ENCODE measurements at regions not wholly inside any gene's neighbourhood (a gene's known extent, or its start where the extent isn't known, plus 50 kb on each side); places are given as distances from the start of the nearest gene placed in this dataset.

DNA sequence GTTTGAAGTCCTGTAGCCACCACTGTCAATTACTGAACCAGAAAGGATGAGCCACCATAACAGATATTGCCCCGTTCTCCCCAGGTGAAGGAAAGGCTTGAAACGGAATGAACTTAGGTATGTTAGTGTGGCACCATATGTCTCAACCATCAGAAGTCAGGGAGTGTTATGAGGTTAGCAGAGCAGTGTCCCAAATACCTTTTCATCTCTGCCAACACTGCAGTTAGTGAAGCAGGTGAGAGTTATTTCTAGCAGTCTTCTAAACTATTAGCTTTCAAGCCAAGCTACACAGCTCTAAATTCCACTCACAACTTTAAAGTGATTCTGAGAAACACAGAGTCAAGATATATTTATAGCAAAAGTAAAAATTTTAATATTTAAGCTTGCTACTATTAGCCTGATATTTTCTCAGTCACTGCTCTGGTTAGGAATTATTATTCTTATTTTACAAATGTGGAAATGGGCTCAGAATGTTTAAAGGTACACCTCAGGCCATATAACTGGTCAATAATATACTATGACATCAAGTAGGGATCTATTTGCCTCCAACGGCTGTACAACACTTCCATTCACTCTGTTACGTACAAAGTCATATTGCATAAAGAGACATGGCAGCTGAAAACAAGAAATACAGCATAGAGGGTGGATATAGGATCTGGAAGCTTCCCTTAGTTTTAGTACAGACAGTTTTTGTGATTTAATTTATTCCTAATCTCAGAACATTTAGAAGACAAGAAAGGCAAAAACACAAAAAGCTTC, 1527.1 kb upstream of the PRR20A start:
- Histone ChIP-seq H3K79me2 (replicated peaks; ENCODE audit: insufficient read depth, low read length) (no peaks in the 10 kb centered on the region), H3K9ac (ENCODE audit: low read length) (no peak overlapping the region), H3K36me3 (ENCODE audit: insufficient read depth, low read length) (no peaks in the 10 kb centered on the region), H3K9me3 (ENCODE audit: low read length) (no peaks in the 10 kb centered on the region), H3K27ac (ENCODE audit: low read length) (no peak overlapping the region), H2AFZ (ENCODE audit: low read depth, low read length) (no peak overlapping the region), H3K4me2 (ENCODE audit: low read length) (no peak overlapping the region), H4K20me1 (ENCODE audit: insufficient read depth) (no peaks in the 10 kb centered on the region), H3K4me3 (ENCODE audit: low read length) (no peak overlapping the region), H3F3A (ENCODE audit: insufficient read depth, low read length, poor library complexity, severe bottlenecking) (no peaks in the 10 kb centered on the region), H3K27me3 (ENCODE audit: insufficient read depth, low read depth, low read length) (no peaks in the 10 kb centered on the region), H3K9me2 (ENCODE audit: insufficient read depth, low read length) (no peaks in the 10 kb centered on the region)
- TF ChIP-seq RAD21 (conservative IDR thresholded peaks at IDR 0.05): no peak
- TF ChIP-seq POLR2AphosphoS5 (IDR thresholded peaks at IDR 0.05): no peak
- no peak for TF ChIP-seq CTCF (IDR thresholded peaks at IDR 0.05; ENCODE audit: poor library complexity, severe bottlenecking)
- no peak for TF ChIP-seq MXI1 (conservative IDR thresholded peaks at IDR 0.05; ENCODE audit: poor library complexity, severe bottlenecking)
- TF ChIP-seq, protein P1, sequence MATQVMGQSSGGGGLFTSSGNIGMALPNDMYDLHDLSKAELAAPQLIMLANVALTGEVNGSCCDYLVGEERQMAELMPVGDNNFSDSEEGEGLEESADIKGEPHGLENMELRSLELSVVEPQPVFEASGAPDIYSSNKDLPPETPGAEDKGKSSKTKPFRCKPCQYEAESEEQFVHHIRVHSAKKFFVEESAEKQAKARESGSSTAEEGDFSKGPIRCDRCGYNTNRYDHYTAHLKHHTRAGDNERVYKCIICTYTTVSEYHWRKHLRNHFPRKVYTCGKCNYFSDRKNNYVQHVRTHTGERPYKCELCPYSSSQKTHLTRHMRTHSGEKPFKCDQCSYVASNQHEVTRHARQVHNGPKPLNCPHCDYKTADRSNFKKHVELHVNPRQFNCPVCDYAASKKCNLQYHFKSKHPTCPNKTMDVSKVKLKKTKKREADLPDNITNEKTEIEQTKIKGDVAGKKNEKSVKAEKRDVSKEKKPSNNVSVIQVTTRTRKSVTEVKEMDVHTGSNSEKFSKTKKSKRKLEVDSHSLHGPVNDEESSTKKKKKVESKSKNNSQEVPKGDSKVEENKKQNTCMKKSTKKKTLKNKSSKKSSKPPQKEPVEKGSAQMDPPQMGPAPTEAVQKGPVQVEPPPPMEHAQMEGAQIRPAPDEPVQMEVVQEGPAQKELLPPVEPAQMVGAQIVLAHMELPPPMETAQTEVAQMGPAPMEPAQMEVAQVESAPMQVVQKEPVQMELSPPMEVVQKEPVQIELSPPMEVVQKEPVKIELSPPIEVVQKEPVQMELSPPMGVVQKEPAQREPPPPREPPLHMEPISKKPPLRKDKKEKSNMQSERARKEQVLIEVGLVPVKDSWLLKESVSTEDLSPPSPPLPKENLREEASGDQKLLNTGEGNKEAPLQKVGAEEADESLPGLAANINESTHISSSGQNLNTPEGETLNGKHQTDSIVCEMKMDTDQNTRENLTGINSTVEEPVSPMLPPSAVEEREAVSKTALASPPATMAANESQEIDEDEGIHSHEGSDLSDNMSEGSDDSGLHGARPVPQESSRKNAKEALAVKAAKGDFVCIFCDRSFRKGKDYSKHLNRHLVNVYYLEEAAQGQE (IDR thresholded peaks at IDR 0.05; ENCODE audit: borderline replicate concordance): no peak
- TF ChIP-seq TAF1 (IDR thresholded peaks at IDR 0.05; ENCODE audit: low read depth): no peak
- no peak for TF ChIP-seq EZH2 (IDR thresholded peaks at IDR 0.05; ENCODE audit: borderline replicate concordance, insufficient read depth, low read length, poor library complexity, severe bottlenecking)
- TF ChIP-seq EP300 (conservative IDR thresholded peaks at IDR 0.05; ENCODE audit: poor library complexity, severe bottlenecking): no peak
- TF ChIP-seq SMC3 (conservative IDR thresholded peaks at IDR 0.05; ENCODE audit: poor library complexity): no peak

- Histone ChIP-seq H2AFZ (ENCODE audit: low read depth, low read length) (no peak overlapping the region), H3K9me3 (ENCODE audit: low read length) (no peaks in the 10 kb centered on the region), H3K27ac (ENCODE audit: low read length) (no peak overlapping the region), H3K27me3 (ENCODE audit: insufficient read depth, low read depth, low read length) (no peaks in the 10 kb centered on the region), H4K20me1 (ENCODE audit: insufficient read depth) (no peaks in the 10 kb centered on the region), H3K36me3 (ENCODE audit: insufficient read depth, low read length) (no peaks in the 10 kb centered on the region), H3K4me2 (ENCODE audit: low read length) (no peak overlapping the region), H3K9ac (ENCODE audit: low read length) (no peak overlapping the region), H3K79me2 (replicated peaks; ENCODE audit: insufficient read depth, low read length) (no peaks in the 10 kb centered on the region), H3K4me3 (ENCODE audit: low read length) (no peak overlapping the region), H3K9me2 (ENCODE audit: insufficient read depth, low read length) (no peaks in the 10 kb centered on the region), H3F3A (ENCODE audit: insufficient read depth, low read length, poor library complexity, severe bottlenecking) (no peaks in the 10 kb centered on the region)
- TF ChIP-seq TAF1 (IDR thresholded peaks at IDR 0.05; ENCODE audit: low read depth) (no peak), CTCF (IDR thresholded peaks at IDR 0.05; ENCODE audit: poor library complexity, severe bottlenecking) (no peak), EZH2 (IDR thresholded peaks at IDR 0.05; ENCODE audit: borderline replicate concordance, insufficient read depth, low read length, poor library complexity, severe bottlenecking) (no peak), RAD21 (conservative IDR thresholded peaks at IDR 0.05) (no peak), POLR2AphosphoS5 (IDR thresholded peaks at IDR 0.05) (no peak), EP300 (conservative IDR thresholded peaks at IDR 0.05; ENCODE audit: poor library complexity, severe bottlenecking) (no peak), MXI1 (conservative IDR thresholded peaks at IDR 0.05; ENCODE audit: poor library complexity, severe bottlenecking) (no peak), SMC3 (conservative IDR thresholded peaks at IDR 0.05; ENCODE audit: poor library complexity) (no peak)
- TF ChIP-seq, protein P1 (IDR thresholded peaks at IDR 0.05; ENCODE audit: borderline replicate concordance): no peak
These were observed 1525.6 kb upstream of the PRR20A start for GRCh38 chr13:55615081-55615480.
